ENCODE measurements at regions not wholly inside any gene's neighbourhood (a gene's known extent, or its start where the extent isn't known, plus 50 kb on each side); places are given as distances from the start of the nearest gene placed in this dataset.

GRCh38 chr11:45386972-45387371 lies 100.8 kb upstream of the SYT13 start:
- no peak overlapping the region for H3K4me3 ChIP-seq
- ATAC-seq: no peak
- no peaks in the 10 kb centered on the region for H3K9me3 ChIP-seq
- peaks cover 36% of the 10 kb centered on the region for H3K27me3 ChIP-seq
- no peaks in the 10 kb centered on the region for H3K36me3 ChIP-seq
- no peak overlapping the region for H3K27ac ChIP-seq
- peaks cover 0 to 11% (median 0%) of the 10 kb centered on the region in 3 donors for H3K4me1 ChIP-seq
- 17 to 90% methylated on average over 1 to 2 of the region's 3 CpGs for WGBS, 2 donors (ENCODE audit: low coverage in 1 of 2)
- no peak for TF ChIP-seq CTCF (IDR thresholded peaks at IDR 0.05)
- no peak for TF ChIP-seq POLR2AphosphoS5 (IDR thresholded peaks at IDR 0.05)

- no peak for ATAC-seq
- Histone ChIP-seq H3K4me3 (no peak overlapping the region), H3K27ac (no peak overlapping the region), H3K9me3 (no peaks in the 10 kb centered on the region), H3K36me3 (no peaks in the 10 kb centered on the region), H3K27me3 (peaks cover 28% of the 10 kb centered on the region), H3K4me1 (peaks cover 0 to 11% (median 0%) of the 10 kb centered on the region in 3 donors)
- no peak for TF ChIP-seq POLR2A (IDR thresholded peaks at IDR 0.05)
- no peak for TF ChIP-seq CTCF (IDR thresholded peaks at IDR 0.05)
- TF ChIP-seq EP300 (IDR thresholded peaks at IDR 0.05): no peak
- TF ChIP-seq POLR2AphosphoS5 (IDR thresholded peaks at IDR 0.05): no peak
- WGBS, 2 donors (ENCODE audit: low coverage in 1 of 2): 75 to 79% methylated on average over 2 of the region's 5 CpGs
Measured at GRCh38 chr11:45385844-45386243, 99.7 kb upstream of the SYT13 start.

GRCh38 chr11:45385423-45385822 lies 99.3 kb upstream of the SYT13 start:
- TF ChIP-seq POLR2A (IDR thresholded peaks at IDR 0.05): no peak
- TF ChIP-seq EP300 (IDR thresholded peaks at IDR 0.05): no peak
- no peak for TF ChIP-seq POLR2AphosphoS5 (IDR thresholded peaks at IDR 0.05)
- no peak for TF ChIP-seq CTCF (IDR thresholded peaks at IDR 0.05)
- Histone ChIP-seq H3K4me1 (peaks cover 0 to 11% (median 0%) of the 10 kb centered on the region in 3 donors), H3K4me3 (no peak overlapping the region), H3K9me3 (no peaks in the 10 kb centered on the region), H3K27ac (no peak overlapping the region), H3K36me3 (no peaks in the 10 kb centered on the region), H3K27me3 (peaks cover 28% of the 10 kb centered on the region)
- whole genome bisulfite sequencing, 2 donors (ENCODE audit: low coverage in 1 of 2): 100% methylated on average over 1 of the region's 9 CpGs; no CpG with 5 or more reads in 1 of the 2 donors
- ATAC-seq: no peak

- Histone ChIP-seq H3K27me3 (peaks cover 28% of the 10 kb centered on the region), H3K9me3 (no peaks in the 10 kb centered on the region), H3K36me3 (no peaks in the 10 kb centered on the region), H3K4me3 (no peak overlapping the region), H3K4me1 (peaks cover 0 to 11% (median 0%) of the 10 kb centered on the region in 3 donors), H3K27ac (no peak overlapping the region)
- ATAC-seq: no peak
- WGBS, 2 donors (ENCODE audit: low coverage in 1 of 2): no CpG with 5 or more reads among the region's 12 CpGs
- TF ChIP-seq POLR2A (IDR thresholded peaks at IDR 0.05) (no peak), POLR2AphosphoS5 (IDR thresholded peaks at IDR 0.05) (no peak), CTCF (IDR thresholded peaks at IDR 0.05) (no peak), EP300 (IDR thresholded peaks at IDR 0.05) (no peak)
Measured at GRCh38 chr11:45384711-45385241, 98.6 kb upstream of the SYT13 start.

- Histone ChIP-seq H3K36me3 (no peaks in the 10 kb centered on the region), H3K9me3 (no peaks in the 10 kb centered on the region), H3K4me3 (no peak overlapping the region), H3K27ac (no peak overlapping the region), H3K27me3 (peaks cover 28% of the 10 kb centered on the region), H3K4me1 (peaks cover 0 to 11% (median 0%) of the 10 kb centered on the region in 3 donors)
- TF ChIP-seq POLR2A (IDR thresholded peaks at IDR 0.05) (no peak), POLR2AphosphoS5 (IDR thresholded peaks at IDR 0.05) (no peak), CTCF (IDR thresholded peaks at IDR 0.05) (no peak), EP300 (IDR thresholded peaks at IDR 0.05) (no peak)
- WGBS, 2 donors (ENCODE audit: low coverage in 1 of 2): 76 to 80% methylated on average over 1 to 3 of the region's 4 CpGs
- ATAC-seq: no peak
Measured at GRCh38 chr11:45384016-45384415, 97.9 kb upstream of the SYT13 start.

All from gastroesophageal sphincter (tissue), 4 donors.